ENCODE measurements at regions not wholly inside any gene's neighbourhood (a gene's known extent, or its start where the extent isn't known, plus 50 kb on each side); places are given as distances from the start of the nearest gene placed in this dataset.

GRCh38 chr1:195740862-195741261 is 867.4 kb downstream of the KCNT2 start:
- TF ChIP-seq CTCF (conservative IDR thresholded peaks at IDR 0.05; ENCODE audit: low read length), result no peak
- no peak for TF ChIP-seq EZH2phosphoT487 (IDR thresholded peaks at IDR 0.05; ENCODE audit: borderline replicate concordance, low read depth, low read length)
